ENCODE measurements at regions not wholly inside any gene's neighbourhood (a gene's known extent, or its start where the extent isn't known, plus 50 kb on each side); places are given as distances from the start of the nearest gene placed in this dataset.
"Not testable (repeated sequence)": the region's sequence is repeated elsewhere in the genome, so short reads cannot be mapped to it uniquely, and the experiment has no call there.

DNA sequence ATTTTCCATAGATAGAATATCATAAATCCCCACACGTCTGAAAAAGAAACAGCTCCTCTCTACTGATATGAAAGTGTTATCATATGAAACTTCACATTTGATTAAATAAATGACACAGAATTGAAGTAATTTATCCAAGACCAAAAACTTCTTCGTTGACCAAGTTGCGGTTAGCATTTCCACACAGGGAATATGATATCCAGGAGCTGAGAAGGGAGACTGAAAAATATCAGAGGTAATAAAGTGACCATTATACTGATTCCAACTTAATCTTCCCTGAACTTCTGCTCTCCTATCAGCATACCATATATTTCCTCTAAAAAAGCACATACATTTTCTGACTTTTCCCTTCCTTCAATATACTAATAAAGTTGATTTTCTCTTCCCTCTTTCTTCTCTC is 356.2 kb upstream of the CHST9 start:
- Histone ChIP-seq H3K36me3 (replicated peaks) (no peaks in the 10 kb centered on the region), H3K27me3 (replicated peaks) (no peaks in the 10 kb centered on the region), H3K27ac (no peak overlapping the region), H3K4me3 (ENCODE audit: low read depth, low read length) (no peak overlapping the region)
- no peak for DNase-seq
- TF ChIP-seq, protein P1, sequence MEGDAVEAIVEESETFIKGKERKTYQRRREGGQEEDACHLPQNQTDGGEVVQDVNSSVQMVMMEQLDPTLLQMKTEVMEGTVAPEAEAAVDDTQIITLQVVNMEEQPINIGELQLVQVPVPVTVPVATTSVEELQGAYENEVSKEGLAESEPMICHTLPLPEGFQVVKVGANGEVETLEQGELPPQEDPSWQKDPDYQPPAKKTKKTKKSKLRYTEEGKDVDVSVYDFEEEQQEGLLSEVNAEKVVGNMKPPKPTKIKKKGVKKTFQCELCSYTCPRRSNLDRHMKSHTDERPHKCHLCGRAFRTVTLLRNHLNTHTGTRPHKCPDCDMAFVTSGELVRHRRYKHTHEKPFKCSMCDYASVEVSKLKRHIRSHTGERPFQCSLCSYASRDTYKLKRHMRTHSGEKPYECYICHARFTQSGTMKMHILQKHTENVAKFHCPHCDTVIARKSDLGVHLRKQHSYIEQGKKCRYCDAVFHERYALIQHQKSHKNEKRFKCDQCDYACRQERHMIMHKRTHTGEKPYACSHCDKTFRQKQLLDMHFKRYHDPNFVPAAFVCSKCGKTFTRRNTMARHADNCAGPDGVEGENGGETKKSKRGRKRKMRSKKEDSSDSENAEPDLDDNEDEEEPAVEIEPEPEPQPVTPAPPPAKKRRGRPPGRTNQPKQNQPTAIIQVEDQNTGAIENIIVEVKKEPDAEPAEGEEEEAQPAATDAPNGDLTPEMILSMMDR (IDR thresholded peaks at IDR 0.05; ENCODE audit: low read depth, low read length, missing control alignments): no peak
- in situ Hi-C loops (cut with HindIII; ENCODE audit: low pct_ligation_motif_present, low sequenced_read_pairs): no loop called here

DNA sequence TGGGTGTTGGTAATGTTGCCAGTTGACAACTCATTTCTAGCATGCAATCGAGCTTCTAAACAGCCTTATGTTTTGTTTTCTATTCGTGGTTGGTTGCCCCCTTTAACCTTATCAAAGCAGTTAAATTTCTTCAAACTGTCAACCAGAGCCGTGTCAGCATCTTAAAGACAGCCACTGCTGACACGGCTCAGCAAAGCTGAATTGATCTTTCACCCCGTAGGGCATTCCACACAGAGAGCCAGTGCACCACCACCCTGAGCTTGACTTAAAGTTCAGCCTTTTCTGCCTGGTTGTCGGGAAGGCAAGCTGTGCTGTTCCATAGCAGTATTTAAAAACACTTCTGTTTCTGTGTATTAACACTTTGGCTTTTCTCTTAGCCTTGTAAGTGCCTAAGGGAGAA is 355.0 kb upstream of the CHST9 start:
- Histone ChIP-seq H3K27me3 (replicated peaks) (no peaks in the 10 kb centered on the region), H3K27ac (no peak overlapping the region), H3K4me3 (ENCODE audit: low read depth, low read length) (no peak overlapping the region), H3K36me3 (replicated peaks) (no peaks in the 10 kb centered on the region)
- in situ Hi-C loops (cut with HindIII; ENCODE audit: low pct_ligation_motif_present, low sequenced_read_pairs): no loop called here
- TF ChIP-seq, protein P1 (IDR thresholded peaks at IDR 0.05; ENCODE audit: low read depth, low read length, missing control alignments): no peak
- no peak for DNase-seq

DNA sequence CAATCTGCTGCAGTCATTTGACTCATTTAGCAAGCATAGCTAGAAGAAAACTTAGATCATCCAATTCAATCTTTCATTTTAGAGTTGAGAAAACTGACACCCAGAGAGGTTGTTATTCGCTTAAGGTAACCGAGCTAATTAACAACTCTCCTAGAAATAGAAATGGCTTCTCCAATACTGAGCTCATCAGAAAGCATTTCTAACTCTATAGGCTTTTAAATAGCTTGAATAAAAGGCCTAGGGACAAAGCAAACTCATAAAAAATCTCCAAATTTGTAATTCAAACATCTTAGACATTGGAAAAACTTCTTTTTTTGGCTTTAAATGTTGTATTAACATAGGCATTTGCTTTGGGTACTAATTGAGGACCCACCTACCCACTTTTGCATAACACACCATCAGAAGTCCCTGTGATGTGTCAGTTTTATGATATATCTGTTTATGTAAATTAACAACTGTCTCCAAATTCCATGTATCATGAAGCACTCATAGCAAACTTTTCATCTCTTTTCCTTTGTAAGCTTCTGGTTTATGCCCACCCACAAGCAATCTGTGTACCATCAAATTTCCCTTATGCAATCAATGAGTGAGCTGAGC is 343.9 kb upstream of the CHST9 start:
- no peak for DNase-seq
- in situ Hi-C loops (cut with HindIII; ENCODE audit: low pct_ligation_motif_present, low sequenced_read_pairs): no loop called here
- H3K27ac ChIP-seq: no peak overlapping the region
- no peaks in the 10 kb centered on the region for H3K36me3 ChIP-seq (replicated peaks)
- TF ChIP-seq, protein P1 (IDR thresholded peaks at IDR 0.05; ENCODE audit: low read depth, low read length, missing control alignments): no peak
- no peaks in the 10 kb centered on the region for H3K27me3 ChIP-seq (replicated peaks)
- no peak overlapping the region for H3K4me3 ChIP-seq (ENCODE audit: low read depth, low read length)

DNA sequence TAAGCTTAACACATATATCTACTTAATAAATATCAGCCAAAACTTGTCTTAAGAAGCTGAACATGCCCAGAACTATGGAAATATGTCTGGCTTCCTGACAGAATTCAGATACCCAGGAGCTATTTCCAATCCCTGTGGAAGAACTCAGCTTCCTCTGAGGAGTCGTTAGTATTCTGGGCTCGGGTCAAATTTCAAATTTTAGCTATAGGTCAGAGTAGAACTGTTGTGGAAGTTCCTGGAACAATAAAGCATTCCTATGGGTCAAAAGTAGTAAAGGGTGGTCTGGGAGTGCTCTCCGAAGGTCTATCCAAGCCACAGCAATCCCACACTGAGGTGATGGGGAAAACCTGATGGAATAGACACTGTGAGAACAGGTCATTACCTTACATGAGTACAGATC is 342.7 kb upstream of the CHST9 start:
- DNase-seq: no peak
- Histone ChIP-seq H3K27ac (no peak overlapping the region), H3K36me3 (replicated peaks) (no peaks in the 10 kb centered on the region), H3K27me3 (replicated peaks) (no peaks in the 10 kb centered on the region), H3K4me3 (ENCODE audit: low read depth, low read length) (no peak overlapping the region)
- TF ChIP-seq, protein P1 (IDR thresholded peaks at IDR 0.05; ENCODE audit: low read depth, low read length, missing control alignments): no peak
- in situ Hi-C loops (cut with HindIII; ENCODE audit: low pct_ligation_motif_present, low sequenced_read_pairs): no loop called here

DNA sequence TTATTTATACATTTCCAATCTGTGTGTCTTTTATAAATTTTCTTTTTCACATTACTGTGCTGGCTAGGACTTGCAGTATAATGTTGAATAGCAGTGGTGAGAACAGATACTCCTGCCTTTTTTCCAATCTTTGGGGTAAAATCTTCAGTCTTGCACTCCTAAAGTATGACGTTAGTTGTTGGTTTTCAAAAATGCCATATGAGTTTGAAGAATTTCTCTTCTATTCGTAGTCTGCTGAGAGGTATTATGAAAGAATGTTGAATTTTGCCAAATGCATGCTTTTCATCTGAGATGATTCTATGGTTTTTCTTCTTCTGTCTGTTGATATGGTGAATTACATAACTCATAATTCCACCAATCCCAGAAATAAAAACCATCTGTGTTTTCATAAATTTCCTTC is 335.3 kb upstream of the CHST9 start:
- TF ChIP-seq, protein P1 (IDR thresholded peaks at IDR 0.05; ENCODE audit: low read depth, low read length, missing control alignments): no peak
- no peak overlapping the region for H3K4me3 ChIP-seq (ENCODE audit: low read depth, low read length)
- in situ Hi-C loops (cut with HindIII; ENCODE audit: low pct_ligation_motif_present, low sequenced_read_pairs): no loop called here
- no peak for DNase-seq
- no peak overlapping the region for H3K27ac ChIP-seq
- H3K27me3 ChIP-seq (replicated peaks): no peaks in the 10 kb centered on the region
- H3K36me3 ChIP-seq (replicated peaks): no peaks in the 10 kb centered on the region

DNA sequence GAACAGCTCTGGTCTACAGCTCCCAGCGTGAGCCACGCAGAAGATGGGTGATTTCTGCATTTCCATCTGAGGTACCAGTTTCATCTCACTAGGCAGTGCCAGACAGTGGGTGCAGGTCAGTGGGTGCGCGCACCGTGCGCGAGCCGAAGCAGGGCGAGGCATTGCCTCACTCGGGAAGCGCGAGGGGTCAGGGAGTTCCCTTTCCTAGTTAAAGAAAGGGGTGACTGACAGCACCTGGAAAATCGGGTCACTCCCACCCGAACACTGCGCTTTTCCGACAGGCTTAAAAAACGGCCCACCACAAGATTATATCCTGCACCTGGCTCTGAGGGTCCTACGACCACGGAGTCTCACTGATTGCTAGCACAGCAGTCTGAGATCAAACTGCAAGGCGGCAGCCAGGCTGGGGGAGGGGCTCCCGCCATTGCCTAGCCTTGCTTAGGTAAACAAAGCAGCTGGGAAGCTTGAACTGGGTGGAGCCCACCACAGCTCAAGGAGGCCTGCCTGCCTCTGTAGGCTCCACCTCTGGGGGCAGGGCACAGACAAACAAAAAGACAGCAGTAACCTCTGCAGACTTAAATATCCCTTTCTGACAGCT is 325.0 kb upstream of the CHST9 start:
- in situ Hi-C loops (cut with HindIII; ENCODE audit: low pct_ligation_motif_present, low sequenced_read_pairs); H3K27me3 ChIP-seq (replicated peaks); H3K27ac ChIP-seq; H3K36me3 ChIP-seq (replicated peaks); DNase-seq; H3K4me3 ChIP-seq (ENCODE audit: low read depth, low read length): not testable (repeated sequence)

Measured in brain microvascular endothelial cell (primary cell).